ENCODE measurements at regions not wholly inside any gene's neighbourhood (a gene's known extent, or its start where the extent isn't known, plus 50 kb on each side); places are given as distances from the start of the nearest gene placed in this dataset.

DNA sequence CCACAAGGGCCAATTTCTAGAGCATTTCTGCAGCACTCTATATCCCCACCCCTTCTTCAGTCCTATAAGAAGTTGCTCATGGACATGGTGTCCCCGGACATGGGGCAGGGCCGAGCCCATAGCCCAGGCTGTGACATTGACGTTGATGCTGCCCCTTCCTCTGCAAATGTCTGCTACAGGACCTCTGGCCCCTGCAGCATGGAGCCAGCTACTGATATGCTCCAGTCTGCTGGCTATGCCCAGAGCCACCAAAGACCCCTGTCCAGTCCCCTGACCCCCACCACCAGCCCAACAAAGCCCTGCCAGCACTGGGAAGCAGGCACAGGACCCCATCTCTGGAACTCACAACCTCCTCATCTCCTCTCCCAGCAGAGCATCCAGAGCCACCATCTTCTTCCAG is 120.1 kb upstream of the SMAD3 start:
- DNase-seq (ENCODE audit: low read depth, low spot score) = no peak

DNA sequence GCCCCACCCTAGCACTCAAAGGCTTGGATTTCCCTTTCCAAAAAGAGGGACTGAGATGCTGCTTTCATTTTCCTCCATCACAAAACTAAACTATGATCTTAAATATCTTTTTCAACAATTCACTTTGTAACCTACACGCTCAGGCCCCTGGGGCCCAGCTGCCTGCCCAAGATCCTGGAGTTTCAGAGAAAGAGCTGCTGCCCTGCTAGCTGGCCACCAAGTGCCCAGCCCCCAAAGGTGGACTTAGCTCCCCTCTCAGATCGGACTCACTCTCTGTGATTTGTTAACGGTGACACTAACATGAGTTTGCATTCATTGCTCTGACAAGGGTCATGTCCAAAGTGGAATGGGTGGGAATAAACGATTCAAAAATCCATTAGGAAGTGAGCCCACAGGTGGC is 119.6 kb upstream of the SMAD3 start:
- DNase-seq (ENCODE audit: low read depth, low spot score) = no peak

DNA sequence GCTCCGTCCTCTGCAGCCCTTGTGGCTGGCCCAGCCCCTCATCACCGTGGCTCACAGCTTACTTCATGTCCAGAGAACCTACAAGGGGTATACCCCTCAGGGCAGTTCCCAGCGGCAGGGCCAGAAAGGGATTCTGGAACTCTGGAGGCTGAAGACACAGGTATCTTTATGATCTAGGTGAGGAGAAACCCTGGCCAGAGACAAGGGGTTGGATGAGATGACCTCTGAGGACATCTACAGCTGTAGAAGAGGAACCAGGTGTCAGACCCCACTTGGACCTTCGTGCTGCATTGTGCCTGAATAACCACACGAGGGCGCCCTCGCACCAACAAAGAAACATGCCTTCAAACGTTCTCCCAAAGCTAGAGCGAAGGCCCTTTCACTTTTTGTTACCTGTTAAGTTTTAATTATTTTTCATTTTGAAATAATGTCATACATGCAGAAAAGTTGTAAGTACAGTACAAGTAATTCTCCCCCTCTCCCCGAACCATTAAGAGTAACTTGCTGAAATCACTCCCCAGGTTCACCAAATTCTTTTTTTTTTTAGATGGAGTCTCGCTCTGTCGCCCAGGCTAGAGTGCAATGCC is 118.7 kb upstream of the SMAD3 start:
- peak; percentile 88 for DNase-seq (ENCODE audit: low read depth, low spot score)

DNA sequence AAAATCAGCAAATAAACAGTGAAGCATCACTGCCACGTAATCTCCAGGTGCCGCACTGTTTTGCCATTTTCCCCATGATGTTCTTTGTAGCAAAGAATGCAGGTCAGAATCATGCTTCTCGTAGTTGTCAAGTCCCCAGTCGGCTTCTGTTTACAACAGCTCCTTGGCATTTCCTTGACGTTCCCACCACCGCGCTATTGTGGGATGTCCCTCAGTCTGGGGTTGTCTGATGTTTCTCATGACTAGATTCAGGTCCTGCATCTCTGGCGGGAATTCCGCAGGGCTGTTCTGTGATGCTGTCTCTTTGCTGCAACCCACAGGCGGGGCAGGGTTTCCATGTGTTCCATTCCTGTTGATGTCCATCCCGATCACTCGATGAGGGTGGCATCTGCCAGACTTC is 117.9 kb upstream of the SMAD3 start:
- peak; percentile 27 for DNase-seq (ENCODE audit: low read depth, low spot score)

DNA sequence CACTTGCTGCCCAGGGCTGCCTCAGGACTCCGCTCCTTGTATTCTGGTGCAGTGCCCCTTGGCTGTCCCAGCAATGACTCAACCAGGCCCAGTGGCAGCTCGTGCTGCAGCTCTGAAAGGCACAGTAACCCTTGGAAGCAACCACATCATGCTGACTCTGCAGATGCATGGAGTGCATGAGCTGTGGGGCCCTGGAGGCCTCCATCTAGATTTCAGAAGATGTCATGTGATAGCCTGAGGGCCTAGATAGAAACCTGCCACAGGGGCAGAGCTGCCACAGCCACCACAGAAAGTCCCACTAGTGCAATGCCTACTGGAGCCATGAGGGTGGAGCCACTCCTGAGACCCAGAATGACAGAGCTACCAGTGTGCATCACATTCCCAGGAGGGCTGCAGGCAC is 117.1 kb upstream of the SMAD3 start:
- DNase-seq (ENCODE audit: low read depth, low spot score) = peak; percentile 17

DNA sequence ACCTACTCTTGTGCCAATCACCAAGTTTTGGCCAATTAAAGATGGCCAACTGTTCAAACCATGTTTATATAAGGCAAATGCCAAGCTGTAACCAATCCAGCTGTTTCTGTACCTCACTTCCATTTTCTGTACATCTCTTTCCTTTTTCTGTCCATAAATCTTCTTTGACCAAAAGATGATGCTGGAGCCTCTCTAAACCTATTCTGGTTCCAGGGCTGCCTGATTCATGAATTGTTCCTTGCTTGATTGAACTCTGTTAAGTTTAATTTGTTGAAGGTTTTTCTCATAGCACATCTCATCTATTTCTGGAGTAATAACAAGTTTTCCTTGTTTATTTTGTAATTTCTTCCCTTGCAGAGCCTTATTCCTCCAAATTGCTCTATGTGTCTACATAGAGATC is 115.3 kb upstream of the SMAD3 start:
- no peak for DNase-seq (ENCODE audit: low read depth, low spot score)

DNA sequence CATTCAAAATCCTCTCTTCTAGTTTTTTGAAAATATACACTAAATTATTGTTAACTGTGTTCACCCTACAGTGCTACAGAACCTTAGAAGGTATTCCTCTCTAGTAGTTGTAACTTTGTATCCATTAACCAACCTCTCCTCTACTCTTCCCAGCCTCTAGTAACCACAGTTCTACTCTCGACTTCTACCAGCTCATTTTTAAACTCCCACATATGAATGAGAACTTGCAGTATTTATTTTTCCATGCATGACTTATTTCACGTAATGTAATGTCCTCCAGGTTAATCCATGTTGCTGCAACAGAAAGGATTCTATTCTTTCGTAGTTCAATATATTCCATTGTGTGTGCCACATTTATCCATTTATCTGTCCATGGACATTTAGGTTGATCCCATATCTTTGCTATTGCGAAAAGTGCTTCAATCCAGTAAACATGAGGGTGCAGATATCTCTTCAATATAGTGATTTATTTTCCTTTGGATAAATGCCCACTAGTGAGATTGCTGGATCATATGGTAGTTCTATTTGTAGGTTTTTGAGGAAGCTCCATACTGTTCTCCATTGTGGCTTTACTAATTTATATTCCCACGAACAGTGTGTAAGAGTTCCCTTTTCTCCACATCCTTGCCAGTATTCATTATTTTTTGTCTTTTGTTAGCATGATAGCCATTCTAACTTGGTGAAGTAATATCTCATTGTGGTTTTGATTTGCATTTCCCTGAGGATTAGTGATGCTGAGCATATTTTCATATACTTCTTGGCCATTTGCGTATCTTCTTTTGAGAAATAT is 113.7 kb upstream of the SMAD3 start:
- no peak for DNase-seq (ENCODE audit: low read depth, low spot score)

DNA sequence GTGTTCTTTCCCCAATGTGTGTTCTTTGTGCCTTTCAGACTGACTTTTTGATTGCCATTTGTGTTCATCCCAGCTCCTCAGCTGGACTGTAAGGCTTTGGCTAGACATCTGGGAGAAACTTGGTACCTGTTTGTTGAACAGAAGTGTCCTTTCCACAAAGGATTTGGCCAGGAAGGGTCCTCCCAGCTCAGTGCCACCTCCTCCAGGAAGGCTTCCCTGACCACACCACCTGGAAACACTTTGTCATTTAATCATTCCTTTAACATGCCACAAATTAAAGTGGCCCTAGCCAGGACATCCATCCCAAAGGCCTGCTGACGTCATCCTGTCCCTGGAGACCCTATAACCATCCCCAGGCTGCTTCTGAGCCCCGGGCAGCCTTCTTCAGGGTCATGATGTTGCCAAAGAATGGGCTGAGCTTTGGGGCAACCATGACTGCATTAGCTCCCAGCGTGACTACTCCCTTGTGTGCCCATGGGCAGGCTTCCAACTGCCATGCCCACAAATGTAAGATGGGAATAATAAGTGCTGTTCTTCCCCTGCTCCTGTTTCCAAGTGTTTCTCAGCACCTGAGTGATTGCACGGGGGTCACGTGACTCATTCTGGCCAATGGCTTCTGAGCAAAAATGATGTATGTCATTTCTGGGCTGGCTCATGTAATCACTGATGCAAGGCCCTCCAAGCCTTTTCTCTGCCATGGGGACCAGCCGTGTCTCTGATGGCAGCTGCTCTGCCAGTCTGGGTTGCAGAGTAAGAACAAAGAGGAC is 112.5 kb upstream of the SMAD3 start:
- no peak for DNase-seq (ENCODE audit: low read depth, low spot score)

DNA sequence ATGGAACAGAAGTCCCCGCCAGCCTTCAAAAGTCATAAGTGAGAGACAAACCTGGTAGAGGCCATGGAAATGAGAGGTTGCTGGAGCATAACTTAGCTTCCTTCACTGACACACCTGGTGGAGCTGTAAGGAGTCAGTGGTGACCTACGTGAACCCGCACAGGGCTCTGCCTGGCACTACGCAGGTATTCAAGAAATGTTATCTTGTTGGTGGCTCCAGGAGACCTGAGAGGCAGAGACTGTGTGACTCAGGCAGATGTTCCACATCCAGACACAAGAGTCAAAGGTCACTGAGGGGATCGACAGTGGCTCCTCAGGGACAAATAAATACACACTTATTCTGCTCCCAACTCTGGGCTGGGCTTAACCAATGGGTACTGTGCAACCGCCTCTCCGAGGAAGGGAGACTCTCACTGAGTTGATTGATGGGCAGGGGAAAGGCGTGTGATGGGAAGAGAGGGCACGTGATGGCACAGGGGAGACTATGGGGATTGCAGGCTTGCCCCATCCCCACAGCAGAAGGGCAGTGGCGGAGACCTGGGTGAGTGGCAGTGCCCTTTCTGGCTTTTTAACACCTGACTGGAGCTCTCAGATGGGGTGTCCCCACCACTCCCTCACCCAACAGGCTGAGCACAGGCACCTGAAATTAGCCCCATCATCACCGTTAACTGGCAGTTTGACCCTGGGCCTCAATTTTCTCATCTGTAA is 111.7 kb upstream of the SMAD3 start:
- no peak for DNase-seq (ENCODE audit: low read depth, low spot score)

DNA sequence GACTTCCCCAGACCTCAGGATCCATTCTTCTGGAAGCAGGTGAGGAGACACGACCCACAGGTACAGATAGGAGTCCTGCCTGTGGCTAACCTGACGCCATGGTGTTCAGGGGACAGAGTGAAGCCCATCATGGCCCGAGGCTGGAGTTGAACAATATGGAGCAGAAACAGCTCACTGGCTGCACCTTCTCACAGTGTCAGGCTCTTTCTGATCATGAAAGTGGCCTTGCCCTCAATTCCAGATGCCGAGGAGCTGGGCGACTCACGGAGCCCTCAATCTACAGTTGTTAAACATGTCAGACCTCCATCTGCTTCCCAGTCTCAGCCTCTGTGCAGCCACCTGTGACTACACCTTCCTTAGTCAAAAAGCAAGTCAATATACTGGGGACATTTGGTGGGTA is 110.8 kb upstream of the SMAD3 start:
- no peak for DNase-seq (ENCODE audit: low read depth, low spot score)

DNA sequence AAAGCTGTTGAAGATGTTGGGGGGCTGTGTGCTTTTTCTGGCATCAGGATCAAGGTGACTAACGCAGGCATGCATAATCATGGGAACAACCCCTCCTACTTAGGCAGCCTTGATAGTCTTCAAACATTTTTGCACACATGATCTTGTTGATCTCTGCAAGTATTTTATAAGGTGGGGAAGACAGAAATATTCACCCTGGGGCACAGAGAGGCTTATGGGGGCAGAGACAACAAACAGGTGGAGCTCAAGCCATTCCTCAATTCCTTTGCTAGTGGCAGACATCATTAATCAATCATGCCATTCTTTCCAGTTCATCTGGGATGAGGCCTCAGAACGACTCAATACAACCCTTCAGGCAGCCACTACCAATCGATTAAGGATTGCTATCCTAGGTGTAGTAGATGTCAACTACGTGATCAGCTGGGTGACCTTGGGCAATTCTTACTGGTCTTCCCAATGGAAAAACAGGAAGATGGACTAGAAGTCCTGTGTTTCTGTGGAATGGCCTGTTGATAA is 110.3 kb upstream of the SMAD3 start:
- DNase-seq (ENCODE audit: low read depth, low spot score) = no peak

DNA sequence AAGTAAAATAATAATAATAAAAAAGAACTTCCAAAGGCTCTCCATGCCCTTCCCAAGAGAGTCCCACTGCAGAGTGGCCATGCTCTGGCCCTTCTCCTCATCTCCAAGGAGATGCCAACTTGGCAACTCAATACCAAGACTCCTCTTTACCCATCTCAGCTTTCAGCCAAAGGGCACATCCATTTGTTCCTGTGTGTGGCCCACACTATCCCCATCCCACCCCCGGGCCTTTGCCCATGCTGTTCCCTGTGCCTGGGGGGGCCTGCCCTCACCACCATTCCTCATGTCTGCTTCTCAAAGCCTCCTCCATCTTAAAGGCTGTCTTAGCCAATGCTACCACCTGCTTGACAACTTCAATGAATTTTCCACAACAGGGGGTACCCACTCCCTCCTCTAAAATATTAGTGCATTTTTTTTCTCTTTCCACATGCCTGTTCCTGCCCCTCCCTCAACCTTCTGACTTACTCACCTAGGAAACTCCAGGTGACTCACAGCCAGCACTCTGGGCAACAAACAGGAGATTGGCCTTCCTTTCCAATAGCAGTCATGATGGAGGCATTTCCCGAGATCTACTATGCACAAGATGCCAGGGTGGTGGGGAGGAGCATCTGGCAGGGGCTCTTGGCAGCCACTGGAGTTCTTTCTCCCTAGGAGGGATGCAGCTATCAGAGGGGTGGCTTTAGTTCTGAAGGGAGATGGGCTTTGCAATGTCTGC is 109.4 kb upstream of the SMAD3 start:
- DNase-seq (ENCODE audit: low read depth, low spot score) = no peak

DNA sequence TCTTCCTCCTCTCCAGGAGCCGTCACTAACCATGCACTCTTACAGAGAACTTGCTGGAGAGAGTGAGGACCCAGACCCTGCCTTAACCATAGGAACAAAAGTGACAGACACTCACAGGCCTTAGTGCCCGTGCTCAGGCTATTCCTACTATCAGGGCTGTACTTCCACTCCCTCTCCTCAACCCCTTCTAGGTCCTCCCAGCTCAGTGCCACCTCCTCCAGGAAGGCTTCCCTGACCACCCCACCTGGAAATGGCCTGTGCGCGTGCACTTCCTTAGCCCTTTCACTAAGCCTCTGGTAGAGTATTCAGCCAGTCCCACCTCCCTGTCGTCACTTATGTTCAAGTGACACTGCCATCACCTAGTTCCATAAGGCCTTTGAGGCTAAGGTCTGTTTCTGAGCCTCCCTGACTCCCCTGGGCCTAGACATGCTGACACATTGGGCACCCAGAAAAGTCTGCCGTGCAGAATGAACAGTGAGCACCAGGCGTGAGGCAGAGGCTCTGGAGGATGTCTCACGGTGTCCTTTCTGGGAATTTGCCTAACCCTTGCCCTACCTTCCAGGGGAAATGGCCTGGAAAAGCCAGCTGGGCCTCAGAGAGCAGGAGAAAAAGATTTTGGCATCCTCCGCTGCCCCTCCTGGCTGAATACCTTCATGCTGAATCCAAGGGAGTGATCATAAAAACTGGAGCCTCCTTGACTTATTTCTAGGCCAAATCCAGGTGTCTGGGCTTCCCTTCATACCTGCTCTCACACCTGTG is 108.6 kb upstream of the SMAD3 start:
- DNase-seq (ENCODE audit: low read depth, low spot score) = no peak

DNA sequence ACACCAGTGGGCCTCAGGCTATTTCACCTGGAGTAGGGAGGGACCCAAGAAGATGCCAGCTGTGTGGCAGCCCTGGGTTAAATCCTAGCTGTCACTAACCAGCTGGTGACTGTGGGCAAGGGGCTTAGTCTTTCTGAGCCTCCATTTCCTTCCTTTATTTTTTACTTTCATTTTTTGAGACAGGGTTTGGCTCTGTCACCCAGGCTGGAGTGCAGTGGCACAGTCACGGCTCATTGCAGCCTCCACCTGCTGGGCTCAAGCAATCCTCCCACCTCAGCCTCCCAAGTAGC is 108.0 kb upstream of the SMAD3 start:
- DNase-seq (ENCODE audit: low read depth, low spot score) = no peak

DNA sequence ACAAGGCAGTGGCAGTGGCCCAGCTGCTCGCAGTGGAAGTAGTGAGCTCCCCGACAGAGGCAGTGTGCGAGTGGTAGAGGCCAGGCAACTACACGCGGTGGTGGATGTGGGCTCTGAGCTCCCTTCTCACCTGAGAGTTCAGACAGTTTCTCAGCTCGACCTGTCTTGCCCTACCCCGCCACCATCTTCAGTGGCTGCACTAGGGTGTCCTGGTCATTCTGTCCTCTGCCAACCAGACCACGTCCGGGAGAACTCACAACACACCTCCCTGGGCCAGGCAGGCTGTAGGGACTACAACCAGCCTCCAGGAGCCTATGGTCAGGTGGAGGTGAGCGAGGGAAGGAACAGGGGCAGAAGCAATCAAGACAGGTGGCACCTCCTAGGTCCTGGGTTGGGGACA is 106.3 kb upstream of the SMAD3 start:
- DNase-seq (ENCODE audit: low read depth, low spot score) = no peak

DNA sequence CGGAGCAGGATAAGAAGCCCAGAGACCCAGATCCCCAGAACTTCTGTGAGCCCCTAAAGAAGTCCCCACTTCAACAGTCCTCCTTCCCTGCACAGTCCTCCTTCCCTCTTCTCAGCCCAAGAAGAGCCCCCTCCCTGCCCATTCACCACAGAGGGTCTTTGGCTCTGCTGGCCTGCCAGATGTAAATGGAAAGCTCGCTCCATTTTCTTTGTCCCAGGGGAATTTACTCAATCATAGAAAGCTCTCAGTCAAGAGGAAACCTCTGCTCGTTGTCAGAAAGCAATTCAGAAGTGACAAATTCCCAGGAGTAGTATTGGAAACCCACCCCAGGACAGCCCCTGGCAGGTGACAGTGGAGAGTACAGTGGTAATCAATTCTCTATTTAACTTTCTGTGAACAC is 105.5 kb upstream of the SMAD3 start:
- DNase-seq (ENCODE audit: low read depth, low spot score) = no peak

DNA sequence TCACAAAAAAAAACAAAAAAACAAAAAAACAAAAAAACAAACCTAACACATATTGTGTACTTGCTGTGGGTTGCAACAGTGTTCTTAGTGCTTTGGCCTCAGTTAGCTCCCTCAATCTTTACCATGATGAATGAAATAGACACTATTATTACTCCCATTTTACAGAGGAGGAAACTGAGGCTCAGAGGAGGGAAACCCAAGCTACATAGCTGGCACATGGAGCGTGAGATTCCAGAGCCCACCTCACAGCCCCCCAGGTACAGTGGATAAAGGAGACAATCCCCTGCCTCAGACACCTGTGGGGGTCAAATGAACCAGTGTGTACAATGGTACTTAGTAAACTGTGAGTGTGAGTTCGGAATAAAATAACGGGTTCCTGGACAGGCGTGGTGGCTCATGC is 104.9 kb upstream of the SMAD3 start:
- DNase-seq (ENCODE audit: low read depth, low spot score) = no peak

DNA sequence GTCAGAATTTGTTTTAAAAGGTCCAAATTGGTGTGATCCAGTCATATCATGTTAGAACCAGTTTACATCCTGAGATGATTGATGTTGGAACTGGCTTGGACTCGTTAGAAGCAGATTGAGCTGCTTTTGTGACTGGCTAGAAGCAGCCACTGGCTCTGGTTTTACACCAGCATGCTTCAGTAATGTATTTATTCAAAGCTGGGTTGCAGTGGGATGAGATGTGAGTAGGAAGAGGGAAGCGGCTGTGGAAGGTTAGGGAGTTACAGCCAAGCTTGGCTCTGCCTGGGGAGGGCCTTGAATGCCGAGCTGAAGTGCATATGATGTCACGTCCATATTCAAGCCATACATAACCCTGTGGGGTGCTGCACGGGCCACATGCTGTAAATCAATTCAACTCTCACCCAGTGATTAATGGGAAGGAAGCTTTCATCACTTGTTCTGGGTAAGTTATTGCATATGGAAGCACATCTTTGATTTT is 104.0 kb upstream of the SMAD3 start:
- peak; percentile 33 for DNase-seq (ENCODE audit: low read depth, low spot score)

DNA sequence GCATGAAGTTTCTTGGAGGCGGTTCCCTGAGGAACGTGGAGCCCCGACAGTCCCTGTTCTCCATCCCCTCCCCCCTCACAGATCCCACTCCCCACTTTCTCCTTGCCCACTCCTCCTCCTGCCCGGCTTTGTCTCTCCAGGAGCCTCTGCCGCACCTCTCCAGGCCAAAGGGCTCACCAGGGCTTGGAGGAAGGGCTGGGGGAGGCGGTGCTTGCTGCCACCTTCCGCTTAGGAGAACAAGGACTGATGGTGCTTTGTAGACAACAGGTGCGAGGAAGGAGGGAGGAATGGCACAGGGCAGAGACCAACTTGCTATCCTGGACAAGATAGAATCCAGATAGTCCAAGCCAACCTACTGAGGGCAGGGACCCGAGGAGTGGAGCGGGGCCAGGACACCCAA is 103.5 kb upstream of the SMAD3 start:
- no peak for DNase-seq (ENCODE audit: low read depth, low spot score)

DNA sequence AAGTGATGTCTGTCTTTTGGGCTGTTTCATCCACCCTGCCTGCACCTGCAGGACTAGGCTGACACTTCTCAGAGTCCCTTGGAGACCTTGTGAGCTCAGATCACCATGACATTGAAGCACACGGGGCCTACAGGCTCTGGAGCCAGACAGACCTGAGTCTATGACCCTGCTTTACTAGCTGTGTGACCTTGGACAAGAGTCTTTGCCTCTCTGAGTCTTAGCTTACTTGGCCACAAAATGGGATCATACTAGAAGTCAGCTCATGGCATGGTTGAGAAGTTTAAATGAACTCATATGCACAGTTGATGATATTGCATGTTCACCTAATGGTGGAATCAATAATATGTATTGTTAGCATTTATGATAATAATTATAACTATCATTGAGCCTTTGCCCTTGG is 102.9 kb upstream of the SMAD3 start:
- DNase-seq (ENCODE audit: low read depth, low spot score) = no peak

DNA sequence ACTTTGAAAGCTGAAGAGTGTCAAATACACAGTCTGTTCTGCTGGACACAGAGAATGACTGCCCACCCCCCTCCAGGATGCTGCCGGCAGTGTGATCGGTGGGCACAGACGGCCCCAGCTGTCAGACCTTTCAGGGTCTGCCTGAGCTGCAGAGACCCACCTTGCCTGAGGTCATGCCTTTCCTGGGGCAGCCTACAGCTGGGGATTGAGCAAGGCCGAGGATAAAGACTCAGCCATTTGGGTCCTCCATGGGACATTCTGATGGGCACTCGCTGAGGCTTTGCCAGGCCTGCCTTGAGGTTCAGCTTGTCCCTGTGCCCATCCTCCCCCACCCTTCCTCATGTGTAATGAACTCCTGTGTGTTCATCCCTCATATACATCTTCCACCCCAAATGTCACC is 102.3 kb upstream of the SMAD3 start:
- DNase-seq (ENCODE audit: low read depth, low spot score) = no peak

All from ELF-1 (cell line).